ENCODE measurements at regions not wholly inside any gene's neighbourhood (a gene's known extent, or its start where the extent isn't known, plus 50 kb on each side); places are given as distances from the start of the nearest gene placed in this dataset.
"Not testable (repeated sequence)": the region's sequence is repeated elsewhere in the genome, so short reads cannot be mapped to it uniquely, and the experiment has no call there.

- not testable (repeated sequence) for DNase-seq
These were observed 336.1 kb downstream of the RPIA start for GRCh38 chr2:89027536-89027935.

GRCh38 chr2:89029257-89029656 is 337.8 kb downstream of the RPIA start:
- not testable (repeated sequence) for DNase-seq

GRCh38 chr2:89048138-89049066 is 356.9 kb downstream of the RPIA start:
- peak; percentile 24 for DNase-seq

- not testable (repeated sequence) for DNase-seq
These were observed 367.1 kb downstream of the RPIA start for GRCh38 chr2:89058616-89059015.

GRCh38 chr2:89061174-89061573 is 369.7 kb downstream of the RPIA start:
- not testable (repeated sequence) for DNase-seq

GRCh38 chr2:89076771-89077170 is 385.3 kb downstream of the RPIA start:
- DNase-seq = not testable (repeated sequence)

GRCh38 chr2:89092911-89093310 is 401.4 kb downstream of the RPIA start:
- not testable (repeated sequence) for DNase-seq

GRCh38 chr2:89095060-89095459 is 403.6 kb downstream of the RPIA start:
- not testable (repeated sequence) for DNase-seq

- DNase-seq = not testable (repeated sequence)
These were observed 411.1 kb downstream of the RPIA start for GRCh38 chr2:89102587-89102986.

GRCh38 chr2:89106369-89107019 is 415.0 kb downstream of the RPIA start:
- DNase-seq = not testable (repeated sequence)

GRCh38 chr2:89112434-89112833 is 421.0 kb downstream of the RPIA start:
- DNase-seq = not testable (repeated sequence)

GRCh38 chr2:89113286-89113685 is 421.8 kb downstream of the RPIA start:
- DNase-seq = not testable (repeated sequence)

- not testable (repeated sequence) for DNase-seq
These were observed 438.0 kb downstream of the RPIA start for GRCh38 chr2:89129440-89129839.

GRCh38 chr2:89130665-89131308 is 439.3 kb downstream of the RPIA start:
- DNase-seq = not testable (repeated sequence)

GRCh38 chr2:89142959-89143358 is 451.5 kb downstream of the RPIA start:
- DNase-seq = not testable (repeated sequence)

GRCh38 chr2:89145342-89145741 is 453.9 kb downstream of the RPIA start:
- DNase-seq = not testable (repeated sequence)

- not testable (repeated sequence) for DNase-seq
These were observed 456.8 kb downstream of the RPIA start for GRCh38 chr2:89148256-89148655.

- DNase-seq = not testable (repeated sequence)
These were observed 460.2 kb downstream of the RPIA start for GRCh38 chr2:89151699-89152098.

GRCh38 chr2:89152501-89152900 is 461.0 kb downstream of the RPIA start:
- not testable (repeated sequence) for DNase-seq

GRCh38 chr2:89153210-89153609 is 461.7 kb downstream of the RPIA start:
- DNase-seq = not testable (repeated sequence)

- not testable (repeated sequence) for DNase-seq
These were observed 462.8 kb downstream of the RPIA start for GRCh38 chr2:89154247-89154682.

- DNase-seq = not testable (repeated sequence)
These were observed 468.8 kb downstream of the RPIA start for GRCh38 chr2:89160306-89160705.

GRCh38 chr2:89161626-89162025 is 470.2 kb downstream of the RPIA start:
- DNase-seq = not testable (repeated sequence)
